Posterior cingulate gyrus (tissue), 11 donors: ENCODE measurements at regions not wholly inside any gene's neighbourhood (a gene's known extent, or its start where the extent isn't known, plus 50 kb on each side); places are given as distances from the start of the nearest gene placed in this dataset.
"Not testable (repeated sequence)": the region's sequence is repeated elsewhere in the genome, so short reads cannot be mapped to it uniquely, and the experiment has no call there.

Source experiments
- DNase-seq, 10 donors: peaks; one replicate each; pipeline versions ENCODE4 v3.0.0 to v3.0.0-alpha.2; 2020 to 2021; ENCODE audit warnings: mixed read lengths in 3 of 10
- intact Hi-C: fragments of 100-400 bp; cut with DNase I; formaldehyde crosslinking; loops from one replicate; pipeline ENCODE4 v1.15.1; 2023

DNA sequence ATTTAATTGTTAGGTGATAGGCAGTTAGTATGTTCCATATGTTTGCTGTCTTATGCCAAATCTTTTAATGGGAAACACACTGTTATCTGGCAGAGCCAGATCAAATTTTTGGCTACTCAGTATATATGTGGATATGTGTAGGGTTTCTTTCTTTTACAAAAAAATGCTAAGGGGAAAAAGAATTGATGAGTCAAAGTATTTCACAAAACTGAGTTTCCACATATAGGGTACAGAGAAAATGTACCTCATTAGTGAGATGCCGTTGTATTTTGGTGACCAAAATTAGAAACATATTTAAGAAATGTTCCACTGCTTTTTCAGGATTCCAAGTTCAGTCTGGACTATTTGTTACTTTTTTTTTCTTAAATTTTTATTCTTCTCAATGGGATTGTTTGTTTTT is 201.2 kb upstream of the PTGFR start:
- intact Hi-C loops, result no loop called here
- DNase-seq, result no peak

DNA sequence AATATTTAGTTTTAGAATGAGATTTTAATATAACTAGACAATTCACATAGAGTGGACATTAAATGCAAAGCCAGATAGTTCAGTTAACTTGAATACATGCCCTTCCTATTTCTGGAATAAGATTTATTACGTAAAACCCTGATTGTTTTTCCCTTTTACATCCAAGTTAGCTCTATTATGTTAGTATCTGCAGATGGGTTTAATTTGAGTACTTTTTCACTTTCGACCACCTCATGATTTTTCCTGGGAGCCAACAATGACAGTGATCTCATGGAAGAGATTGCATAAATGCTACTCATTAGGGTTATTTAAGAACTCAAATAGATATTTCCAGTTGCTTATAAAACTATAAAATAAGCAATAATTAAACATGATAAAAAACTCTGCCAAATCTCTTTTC is 199.4 kb upstream of the PTGFR start:
- intact Hi-C loops, result no loop called here

GRCh38 chr1:78291872-78292271 is 198.9 kb upstream of the PTGFR start:
- intact Hi-C loops, result no loop called here
- DNase-seq, result no peak

More for the DNA sequence above, 199.4 kb upstream of the PTGFR start:
- no peak for DNase-seq

GRCh38 chr1:78292361-78292760 is 198.4 kb upstream of the PTGFR start:
- DNase-seq, result no peak
- intact Hi-C loops, result no loop called here

DNA sequence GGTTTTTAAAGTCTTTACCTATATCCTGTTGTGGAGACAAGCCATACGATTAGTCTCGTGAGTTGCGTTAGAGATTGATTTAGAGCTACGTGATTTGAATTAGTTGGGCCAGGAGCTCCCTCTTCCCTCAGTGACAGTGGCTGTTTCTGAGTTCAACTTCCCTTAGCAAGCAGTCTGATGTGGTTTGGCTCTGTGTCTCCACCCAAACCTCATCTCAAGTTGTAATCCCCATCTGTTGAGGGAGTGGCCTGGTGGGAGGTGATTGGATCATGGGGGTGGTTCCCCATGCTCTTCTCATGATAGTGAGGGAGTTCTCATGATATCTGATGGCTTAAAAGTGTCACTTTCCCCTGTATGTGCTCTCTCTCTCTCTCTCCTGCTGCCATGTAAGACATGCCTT is 192.9 kb upstream of the PTGFR start:
- intact Hi-C loops, result no loop called here
- DNase-seq, result no peak

DNA sequence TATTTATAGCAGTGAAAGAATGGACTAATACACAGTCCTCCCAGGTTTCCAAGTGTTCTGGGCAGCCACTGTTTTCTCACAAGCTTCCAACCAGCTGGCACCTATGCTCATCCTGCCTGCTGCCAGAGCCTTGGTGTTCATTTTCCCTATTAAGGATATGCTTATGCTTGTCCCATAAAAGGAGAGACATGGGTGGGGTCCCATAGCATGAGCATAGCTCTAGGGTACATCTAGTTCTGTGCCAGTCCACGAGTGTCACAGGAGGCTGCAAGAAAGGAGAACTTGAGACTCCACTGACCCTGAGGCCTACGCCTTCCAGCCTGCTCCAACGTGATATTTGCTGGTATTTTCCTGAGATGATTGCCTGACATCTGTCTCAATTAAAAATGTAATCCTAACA is 192.4 kb upstream of the PTGFR start:
- DNase-seq, result no peak
- intact Hi-C loops, result no loop called here

DNA sequence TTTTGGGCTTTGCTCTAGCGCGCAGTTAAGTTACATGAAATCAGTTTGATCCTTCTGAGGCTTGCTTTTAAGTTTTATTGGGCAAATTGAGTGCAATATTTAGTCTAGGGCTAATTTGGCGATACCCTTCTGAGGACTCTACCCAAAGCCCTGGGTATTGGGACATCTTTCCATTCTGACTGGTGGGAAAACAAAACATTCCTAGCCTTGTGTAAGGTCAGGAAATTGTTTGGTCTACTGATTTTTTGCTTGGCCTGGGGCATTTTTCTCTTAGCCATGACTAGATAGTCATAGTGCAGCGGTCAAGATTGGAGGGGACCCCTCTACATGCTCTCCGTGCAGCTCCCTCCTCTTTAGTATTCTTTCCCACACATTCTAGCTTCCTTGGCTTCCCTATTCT is 189.6 kb upstream of the PTGFR start:
- no peak for DNase-seq
- intact Hi-C loops, result no loop called here

DNA sequence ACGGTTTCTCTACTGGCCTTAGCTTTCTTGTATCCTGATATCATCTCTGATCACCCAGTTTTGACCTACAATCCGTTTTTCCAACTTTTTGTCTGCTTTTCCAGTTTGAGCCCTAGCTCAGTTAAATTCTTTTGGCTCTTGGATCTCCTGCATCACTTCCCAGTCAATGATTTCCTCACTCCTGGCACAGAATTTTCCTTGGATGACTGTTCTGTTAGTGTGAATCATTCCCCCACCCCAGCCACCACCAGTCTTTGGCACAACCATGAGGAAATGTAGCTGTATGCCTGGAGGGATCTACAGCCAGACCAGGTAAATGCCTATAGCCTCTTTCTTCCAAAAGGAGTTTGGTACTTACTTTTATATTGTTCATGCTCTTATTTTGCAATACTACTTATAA is 187.2 kb upstream of the PTGFR start:
- intact Hi-C loops, result no loop called here
- DNase-seq, result no peak

DNA sequence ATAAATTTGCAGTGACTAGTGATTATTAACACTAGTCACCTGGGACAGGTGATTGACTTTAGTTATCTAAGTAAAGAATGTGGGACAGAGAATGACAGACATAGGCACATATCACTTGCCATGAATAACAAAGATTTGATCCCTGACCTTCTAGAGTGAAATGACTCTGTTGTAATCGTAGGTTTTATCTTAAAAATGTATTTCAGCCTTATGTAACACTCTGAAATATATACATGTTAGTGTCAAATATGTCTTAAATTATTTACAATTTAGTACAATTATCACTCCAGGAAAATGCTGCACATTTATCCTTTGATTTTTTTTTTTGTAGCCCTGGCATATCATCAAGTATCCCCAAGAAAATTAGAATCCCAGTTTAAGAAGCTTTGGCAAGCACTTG is 186.4 kb upstream of the PTGFR start:
- no peak for DNase-seq
- intact Hi-C loops, result no loop called here

DNA sequence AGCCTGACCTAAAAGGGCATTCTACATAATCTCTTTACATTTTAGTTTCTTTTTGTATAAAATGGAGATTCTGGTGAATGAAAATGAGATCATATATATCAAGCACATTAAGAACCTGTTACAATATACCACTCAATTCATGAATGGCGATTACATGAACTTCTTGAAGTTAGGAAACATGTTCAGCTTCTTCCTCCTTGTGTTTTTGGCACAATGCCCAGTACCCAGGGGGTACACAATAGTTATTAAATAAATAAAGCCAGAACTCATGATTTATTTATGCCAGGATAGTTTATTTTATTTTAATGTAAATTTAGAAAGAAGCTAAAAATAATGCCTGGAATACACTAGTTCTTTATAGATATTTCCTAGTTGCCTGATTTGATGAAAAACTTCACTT is 186.0 kb upstream of the PTGFR start:
- no peak for DNase-seq
- intact Hi-C loops, result no loop called here

GRCh38 chr1:78310261-78310660 is 180.5 kb upstream of the PTGFR start:
- intact Hi-C loops, result not testable (repeated sequence)
- peak in 1 of 10 donors; percentile 55 for DNase-seq

DNA sequence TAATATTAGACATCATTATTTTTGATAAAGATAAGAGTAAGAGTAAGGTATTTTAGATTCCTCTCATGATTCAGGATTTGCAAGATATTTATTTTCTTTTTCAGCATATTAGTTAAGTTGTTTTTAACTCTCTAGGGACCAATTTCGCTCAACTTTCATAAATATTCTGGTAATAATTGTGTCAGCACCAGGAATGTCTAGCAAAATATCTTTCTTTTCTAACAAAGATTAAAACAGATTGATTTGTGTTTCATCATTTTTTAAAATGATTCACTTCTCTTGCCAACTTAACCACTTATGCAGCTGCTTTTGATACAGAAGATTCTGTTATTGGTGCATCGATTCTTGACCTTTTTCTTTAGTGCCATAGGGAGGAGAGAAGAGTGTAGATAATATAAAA is 172.8 kb upstream of the PTGFR start:
- intact Hi-C loops, result no loop called here
- DNase-seq, result no peak

GRCh38 chr1:78319603-78320002 is 171.2 kb upstream of the PTGFR start:
- intact Hi-C loops, result no loop called here
- DNase-seq, result no peak

GRCh38 chr1:78322928-78323680 is 167.7 kb upstream of the PTGFR start:
- DNase-seq, result no peak
- intact Hi-C loops, result no loop called here

GRCh38 chr1:78325293-78325692 is 165.5 kb upstream of the PTGFR start:
- DNase-seq, result no peak
- intact Hi-C loops, result no loop called here

DNA sequence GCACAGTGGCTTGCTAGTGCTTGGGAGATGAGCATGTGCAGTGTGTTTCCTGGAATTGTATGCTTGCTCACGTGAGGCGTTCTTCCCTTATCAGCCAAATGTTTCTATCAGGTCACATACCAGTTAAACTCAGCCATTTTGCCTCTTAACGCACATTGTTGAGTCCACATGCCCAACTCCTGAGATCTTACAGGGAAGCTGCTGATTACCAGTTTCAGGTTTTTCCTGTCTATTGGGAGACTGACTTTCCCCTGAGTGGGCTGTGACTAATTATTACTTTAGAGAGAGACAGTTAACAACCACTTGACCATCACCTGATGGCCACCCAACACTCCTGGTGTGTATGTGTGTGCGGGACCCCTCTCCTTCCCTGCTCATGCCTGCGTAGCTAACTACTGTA is 161.3 kb upstream of the PTGFR start:
- DNase-seq, result no peak
- intact Hi-C loops, result no loop called here

DNA sequence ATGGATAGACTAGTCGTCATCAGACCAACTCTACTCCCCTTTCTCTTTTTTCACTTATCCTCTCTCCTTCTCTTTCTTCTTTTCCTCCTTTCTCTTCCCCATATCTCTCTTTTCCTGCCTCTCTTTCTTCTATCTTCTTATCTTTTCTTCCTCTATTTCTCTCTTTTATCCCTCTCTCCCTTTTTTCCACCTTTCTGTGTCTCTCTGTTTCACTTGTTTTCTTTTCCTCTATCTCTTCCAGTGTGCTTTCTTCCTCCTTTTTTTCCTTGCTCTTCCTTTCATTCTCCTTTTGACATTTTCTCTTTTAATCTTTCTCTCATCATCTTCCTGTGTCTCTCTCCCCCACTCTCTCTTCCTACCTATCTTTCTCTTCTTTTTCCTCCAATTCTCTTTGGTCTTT is 159.0 kb upstream of the PTGFR start:
- no peak for DNase-seq
- intact Hi-C loops, result no loop called here

- intact Hi-C loops, result no loop called here
- no peak for DNase-seq
Observed at GRCh38 chr1:78333502-78333901, 157.3 kb upstream of the PTGFR start.

GRCh38 chr1:78334114-78334513 is 156.7 kb upstream of the PTGFR start:
- no peak for DNase-seq
- intact Hi-C loops, result no loop called here

- no peak for DNase-seq
- intact Hi-C loops, result no loop called here
Observed at GRCh38 chr1:78334952-78335351, 155.8 kb upstream of the PTGFR start.

DNA sequence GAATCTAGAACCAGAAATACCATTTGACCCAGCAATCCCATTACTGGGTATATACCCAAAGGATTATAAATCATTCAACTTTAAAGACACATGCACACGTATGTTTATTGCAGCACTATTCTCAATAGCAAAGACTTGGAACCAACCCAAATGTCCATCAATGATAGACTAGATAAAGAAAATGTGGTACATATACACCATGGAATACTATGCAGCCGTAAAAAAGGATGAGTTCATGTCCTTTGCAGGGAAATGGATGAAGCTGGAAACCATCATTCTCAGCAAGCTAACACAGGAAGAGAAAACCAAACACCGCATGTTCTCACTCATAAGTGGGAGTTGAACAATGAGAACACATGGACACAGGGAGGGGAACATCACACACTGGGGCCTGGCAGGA is 154.0 kb upstream of the PTGFR start:
- DNase-seq, intact Hi-C loops: not testable (repeated sequence)

- DNase-seq, result no peak
- intact Hi-C loops, result no loop called here
Observed at GRCh38 chr1:78339490-78339889, 151.3 kb upstream of the PTGFR start.

DNA sequence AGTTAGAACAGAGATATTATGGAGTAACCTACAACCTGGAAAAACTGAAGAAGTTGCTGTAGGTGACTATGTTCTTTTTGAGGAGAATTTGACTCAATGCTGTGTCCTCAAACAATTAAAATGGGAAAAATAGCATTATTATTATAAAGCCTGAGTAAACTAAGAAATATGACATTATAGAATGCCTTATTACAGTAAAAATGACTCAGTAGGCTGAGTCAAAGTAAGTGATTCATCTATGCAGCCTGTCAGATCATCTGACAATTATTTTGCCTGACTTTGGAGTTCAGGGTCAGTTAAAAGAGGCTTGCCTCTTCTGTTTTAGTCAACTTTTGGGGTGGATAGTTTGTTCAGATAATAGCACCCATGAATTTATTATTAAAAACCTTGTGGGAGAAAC is 150.8 kb upstream of the PTGFR start:
- intact Hi-C loops, result no loop called here
- no peak for DNase-seq
